ENCODE measurements at regions not wholly inside any gene's neighbourhood (a gene's known extent, or its start where the extent isn't known, plus 50 kb on each side); places are given as distances from the start of the nearest gene placed in this dataset.

DNA sequence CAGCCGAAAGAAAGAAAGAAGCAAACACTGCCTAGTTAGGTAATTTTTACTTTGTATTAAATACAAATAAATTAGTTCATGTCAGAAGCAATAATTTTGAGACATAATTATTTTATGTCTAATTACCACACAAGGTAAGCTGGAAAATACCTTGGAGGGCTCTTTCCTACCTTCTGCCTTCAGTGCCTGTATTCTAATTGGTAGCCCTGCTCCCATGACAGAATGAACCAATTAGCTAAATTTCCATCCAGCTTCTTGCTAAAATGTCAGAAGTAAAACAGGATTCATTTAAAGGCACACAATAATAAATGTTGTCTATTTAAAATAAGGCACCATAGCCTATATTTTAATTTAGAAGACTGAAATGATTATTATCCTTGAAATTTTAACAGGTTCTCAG, 135.4 kb upstream of the POT1 start:
- TF ChIP-seq, protein P1, sequence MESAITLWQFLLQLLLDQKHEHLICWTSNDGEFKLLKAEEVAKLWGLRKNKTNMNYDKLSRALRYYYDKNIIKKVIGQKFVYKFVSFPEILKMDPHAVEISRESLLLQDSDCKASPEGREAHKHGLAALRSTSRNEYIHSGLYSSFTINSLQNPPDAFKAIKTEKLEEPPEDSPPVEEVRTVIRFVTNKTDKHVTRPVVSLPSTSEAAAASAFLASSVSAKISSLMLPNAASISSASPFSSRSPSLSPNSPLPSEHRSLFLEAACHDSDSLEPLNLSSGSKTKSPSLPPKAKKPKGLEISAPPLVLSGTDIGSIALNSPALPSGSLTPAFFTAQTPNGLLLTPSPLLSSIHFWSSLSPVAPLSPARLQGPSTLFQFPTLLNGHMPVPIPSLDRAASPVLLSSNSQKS (CRISPR knock-in tag; IDR thresholded peaks at IDR 0.05), result no peak
- TF ChIP-seq MAZ (CRISPR knock-in tag; conservative IDR thresholded peaks at IDR 0.05 in 1 of 2, IDR thresholded peaks at IDR 0.05 in 1 of 2) (no peak), KDM2B (CRISPR knock-in tag; IDR thresholded peaks at IDR 0.05) (no peak), RAD21 (CRISPR knock-in tag; conservative IDR thresholded peaks at IDR 0.05 in 1 of 2, IDR thresholded peaks at IDR 0.05 in 1 of 2) (no peak), FOS (IDR thresholded peaks at IDR 0.05; ENCODE audit: extremely low read depth, insufficient read length) (no peak), ARNT (IDR thresholded peaks at IDR 0.05) (no peak), POLR2A (conservative IDR thresholded peaks at IDR 0.05) (no peak), GABPA (tag; conservative IDR thresholded peaks at IDR 0.05; ENCODE audit: low read depth) (no peak), NFYB (IDR thresholded peaks at IDR 0.05; ENCODE audit: extremely low read depth, insufficient read length) (no peak)
- TF ChIP-seq, protein P2, sequence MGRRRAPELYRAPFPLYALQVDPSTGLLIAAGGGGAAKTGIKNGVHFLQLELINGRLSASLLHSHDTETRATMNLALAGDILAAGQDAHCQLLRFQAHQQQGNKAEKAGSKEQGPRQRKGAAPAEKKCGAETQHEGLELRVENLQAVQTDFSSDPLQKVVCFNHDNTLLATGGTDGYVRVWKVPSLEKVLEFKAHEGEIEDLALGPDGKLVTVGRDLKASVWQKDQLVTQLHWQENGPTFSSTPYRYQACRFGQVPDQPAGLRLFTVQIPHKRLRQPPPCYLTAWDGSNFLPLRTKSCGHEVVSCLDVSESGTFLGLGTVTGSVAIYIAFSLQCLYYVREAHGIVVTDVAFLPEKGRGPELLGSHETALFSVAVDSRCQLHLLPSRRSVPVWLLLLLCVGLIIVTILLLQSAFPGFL (CRISPR knock-in tag; IDR thresholded peaks at IDR 0.05), result no peak
